A549 (cell line): ENCODE measurements at regions not wholly inside any gene's neighbourhood (a gene's known extent, or its start where the extent isn't known, plus 50 kb on each side); places are given as distances from the start of the nearest gene placed in this dataset.
A peak's percentile ranks its signal among the peaks of the same experiment; 100 is the strongest.

Experiments
- BHLHE40 ChIP-seq: IDR thresholded peaks from 2 replicates; pipeline ENCODE4 v1.6.1; 2012; ENCODE audit warnings: low read depth, low read length, inconsistent platforms
- CTCF ChIP-seq: fragments of >200 bp; sonication (Bioruptor Twin); formaldehyde crosslinking; IDR thresholded peaks from 3 replicates; pipeline ENCODE4 v1.5.1; 2016
- HOXA7 ChIP-seq: fragments of 250-450 bp; sonication (Bioruptor Pico); IDR thresholded peaks from 2 replicates; pipeline ENCODE4 v1.5.0; 2020; ENCODE audit warnings: mild to moderate bottlenecking, moderate library complexity
- MAFK ChIP-seq: fragments of 450-650 bp; IDR thresholded peaks from 2 replicates; pipeline ENCODE4 v1.6.1; 2014; ENCODE audit not compliant: partially characterized antibody
- ZFP36 ChIP-seq: fragments of 450-650 bp; IDR thresholded peaks from 2 replicates; pipeline ENCODE4 v1.6.1; 2014; ENCODE audit warnings: borderline replicate concordance; ENCODE audit not compliant: partially characterized antibody

GRCh38 chr4:103923551-103923950, 203.8 kb upstream of the TACR3 start:
- no peak for TF ChIP-seq ZFP36
- no peak for TF ChIP-seq CTCF
- no peak for TF ChIP-seq BHLHE40
- peak; percentile 21 for TF ChIP-seq MAFK
- TF ChIP-seq HOXA7, result no peak
